ENCODE measurements at regions not wholly inside any gene's neighbourhood (a gene's known extent, or its start where the extent isn't known, plus 50 kb on each side); places are given as distances from the start of the nearest gene placed in this dataset.

GRCh38 chr18:73879766-73880165 is 267.9 kb downstream of the FBXO15 start:
- no peak for DNase-seq
- H3K4me3 ChIP-seq = no peak overlapping the region
- no peaks in the 10 kb centered on the region for H3K4me1 ChIP-seq
- no peak overlapping the region for H3K27ac ChIP-seq
- WGBS, 2 donors = 71 to 79% methylated on average over 2 of the region's 2 CpGs
- H3K9me3 ChIP-seq = no peaks in the 10 kb centered on the region
- no peaks in the 10 kb centered on the region for H3K27me3 ChIP-seq
- TF ChIP-seq POLR2AphosphoS5 (IDR thresholded peaks at IDR 0.05) = no peak
- TF ChIP-seq, protein P1, sequence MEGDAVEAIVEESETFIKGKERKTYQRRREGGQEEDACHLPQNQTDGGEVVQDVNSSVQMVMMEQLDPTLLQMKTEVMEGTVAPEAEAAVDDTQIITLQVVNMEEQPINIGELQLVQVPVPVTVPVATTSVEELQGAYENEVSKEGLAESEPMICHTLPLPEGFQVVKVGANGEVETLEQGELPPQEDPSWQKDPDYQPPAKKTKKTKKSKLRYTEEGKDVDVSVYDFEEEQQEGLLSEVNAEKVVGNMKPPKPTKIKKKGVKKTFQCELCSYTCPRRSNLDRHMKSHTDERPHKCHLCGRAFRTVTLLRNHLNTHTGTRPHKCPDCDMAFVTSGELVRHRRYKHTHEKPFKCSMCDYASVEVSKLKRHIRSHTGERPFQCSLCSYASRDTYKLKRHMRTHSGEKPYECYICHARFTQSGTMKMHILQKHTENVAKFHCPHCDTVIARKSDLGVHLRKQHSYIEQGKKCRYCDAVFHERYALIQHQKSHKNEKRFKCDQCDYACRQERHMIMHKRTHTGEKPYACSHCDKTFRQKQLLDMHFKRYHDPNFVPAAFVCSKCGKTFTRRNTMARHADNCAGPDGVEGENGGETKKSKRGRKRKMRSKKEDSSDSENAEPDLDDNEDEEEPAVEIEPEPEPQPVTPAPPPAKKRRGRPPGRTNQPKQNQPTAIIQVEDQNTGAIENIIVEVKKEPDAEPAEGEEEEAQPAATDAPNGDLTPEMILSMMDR (IDR thresholded peaks at IDR 0.05) = no peak
- TF ChIP-seq EP300 (IDR thresholded peaks at IDR 0.05) = no peak
- no peak for TF ChIP-seq POLR2A (IDR thresholded peaks at IDR 0.05)
- no peaks in the 10 kb centered on the region for H3K36me3 ChIP-seq
- intact Hi-C loops (cut with DNase I) = no loop called here

DNA sequence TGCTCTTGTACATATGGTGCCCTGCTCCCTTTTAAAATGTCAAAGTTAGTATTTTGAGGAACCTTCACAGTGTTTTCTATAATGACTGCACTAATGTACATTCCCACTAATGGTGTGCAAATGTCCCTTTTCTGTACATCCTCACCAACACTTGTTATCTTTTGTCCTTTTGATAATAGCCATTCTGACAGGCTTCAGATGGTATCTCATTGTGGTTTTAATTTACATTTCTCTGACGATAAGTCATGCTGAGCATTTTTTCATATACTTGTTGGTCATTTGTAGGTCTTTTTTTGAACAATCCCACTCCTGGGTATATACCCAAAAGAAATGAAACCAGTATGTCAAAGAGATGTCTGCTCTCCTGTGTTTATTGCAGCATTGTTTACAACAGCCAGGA is 268.3 kb downstream of the FBXO15 start:
- 84 to 85% methylated on average over 1 of the region's 1 CpG for WGBS, 2 donors
- H3K36me3 ChIP-seq = no peaks in the 10 kb centered on the region
- intact Hi-C loops (cut with DNase I) = no loop called here
- H3K4me1 ChIP-seq = no peaks in the 10 kb centered on the region
- DNase-seq = no peak
- TF ChIP-seq POLR2A (IDR thresholded peaks at IDR 0.05) = no peak
- TF ChIP-seq, protein P1 (IDR thresholded peaks at IDR 0.05) = no peak
- no peak for TF ChIP-seq POLR2AphosphoS5 (IDR thresholded peaks at IDR 0.05)
- no peak for TF ChIP-seq EP300 (IDR thresholded peaks at IDR 0.05)
- H3K9me3 ChIP-seq = no peaks in the 10 kb centered on the region
- H3K27me3 ChIP-seq = no peaks in the 10 kb centered on the region
- H3K27ac ChIP-seq = no peak overlapping the region
- no peak overlapping the region for H3K4me3 ChIP-seq

GRCh38 chr18:73869182-73869581 is 278.5 kb downstream of the FBXO15 start:
- WGBS, 2 donors = 66 to 87% methylated on average over 3 of the region's 3 CpGs
- intact Hi-C loops (cut with DNase I) = no loop called here
- no peaks in the 10 kb centered on the region for H3K36me3 ChIP-seq

DNA sequence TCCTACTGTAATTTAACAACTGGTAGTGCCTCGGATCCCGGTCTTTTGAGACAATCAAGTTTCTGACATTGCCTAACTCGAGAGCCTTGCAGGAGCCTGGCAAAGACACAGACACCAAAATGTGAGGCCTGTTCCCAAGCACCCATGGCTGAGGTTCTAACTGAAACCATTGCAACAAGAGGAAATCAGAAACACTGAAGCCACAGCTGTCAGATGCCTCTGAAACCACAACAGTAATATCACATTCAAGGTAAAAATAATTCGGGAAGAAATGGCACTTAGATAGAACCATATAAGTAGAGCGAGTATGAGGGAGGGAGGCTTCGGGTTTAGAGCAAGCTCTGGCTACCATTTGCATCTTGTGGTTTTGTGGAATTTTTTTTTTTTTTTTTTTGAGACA is 285.9 kb downstream of the FBXO15 start:
- Histone ChIP-seq H3K36me3 (no peaks in the 10 kb centered on the region), H3K4me3 (no peak overlapping the region), H3K4me1 (no peaks in the 10 kb centered on the region), H3K9me3 (no peaks in the 10 kb centered on the region), H3K27me3 (no peaks in the 10 kb centered on the region), H3K27ac (no peak overlapping the region)
- intact Hi-C loops (cut with DNase I) = no loop called here
- DNase-seq = no peak
- WGBS, 2 donors = 53 to 70% methylated on average over 6 of the region's 6 CpGs
- TF ChIP-seq POLR2A (IDR thresholded peaks at IDR 0.05) (no peak), EP300 (IDR thresholded peaks at IDR 0.05) (no peak), POLR2AphosphoS5 (IDR thresholded peaks at IDR 0.05) (no peak)
- TF ChIP-seq, protein P1 (IDR thresholded peaks at IDR 0.05) = no peak

More at GRCh38 chr18:73869182-73869581, 278.5 kb downstream of the FBXO15 start:
- Histone ChIP-seq H3K27me3 (no peaks in the 10 kb centered on the region), H3K4me3 (no peak overlapping the region), H3K27ac (no peak overlapping the region), H3K4me1 (no peaks in the 10 kb centered on the region), H3K9me3 (no peaks in the 10 kb centered on the region)
- no peak for DNase-seq
- TF ChIP-seq, protein P1 (IDR thresholded peaks at IDR 0.05) = no peak
- TF ChIP-seq POLR2AphosphoS5 (IDR thresholded peaks at IDR 0.05) = no peak
- no peak for TF ChIP-seq POLR2A (IDR thresholded peaks at IDR 0.05)
- TF ChIP-seq EP300 (IDR thresholded peaks at IDR 0.05) = no peak

DNA sequence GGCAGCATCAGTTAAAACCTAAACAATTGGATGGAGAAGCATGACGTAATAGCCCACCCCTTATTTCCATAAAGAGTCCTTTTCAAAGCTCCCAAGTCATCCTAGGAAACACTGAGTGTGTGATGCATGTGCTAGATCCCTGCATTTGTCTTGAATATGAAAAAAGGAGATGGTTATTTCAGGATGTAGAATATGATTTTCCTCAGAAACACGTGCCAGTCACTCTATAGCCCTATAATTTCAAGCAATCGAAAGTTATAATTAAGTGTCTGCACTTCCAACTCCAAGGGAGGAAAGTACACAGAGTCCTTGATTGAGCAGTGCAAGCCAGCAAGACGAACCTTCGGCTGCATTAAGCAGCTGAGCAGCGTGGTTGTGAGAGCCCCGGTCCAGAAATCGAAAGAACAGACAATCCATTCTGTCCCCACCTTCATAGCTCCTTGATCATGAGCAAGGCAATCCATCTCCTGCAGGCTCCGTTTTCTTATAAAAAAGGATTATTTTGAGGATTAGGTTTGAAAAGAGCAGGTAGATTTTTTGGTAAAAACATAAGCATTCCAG is 287.7 kb downstream of the FBXO15 start:
- Histone ChIP-seq H3K27me3 (no peaks in the 10 kb centered on the region), H3K4me1 (no peaks in the 10 kb centered on the region), H3K27ac (no peak overlapping the region), H3K9me3 (no peaks in the 10 kb centered on the region), H3K4me3 (no peak overlapping the region), H3K36me3 (no peaks in the 10 kb centered on the region)
- no peak for DNase-seq
- TF ChIP-seq POLR2A (IDR thresholded peaks at IDR 0.05) (no peak), POLR2AphosphoS5 (IDR thresholded peaks at IDR 0.05) (no peak), EP300 (IDR thresholded peaks at IDR 0.05) (no peak)
- TF ChIP-seq, protein P1 (IDR thresholded peaks at IDR 0.05) = no peak
- 76 to 87% methylated on average over 9 of the region's 9 CpGs for WGBS, 2 donors
- intact Hi-C loops (cut with DNase I) = no loop called here
